NCI-H2029 (cell line): ENCODE measurements at regions not wholly inside any gene's neighbourhood (a gene's known extent, or its start where the extent isn't known, plus 50 kb on each side); places are given as distances from the start of the nearest gene placed in this dataset.

Experiments
- DNase-seq: peaks from one replicate; lab custom pipeline; 2025; lab: John Stamatoyannopoulos, UW

DNA sequence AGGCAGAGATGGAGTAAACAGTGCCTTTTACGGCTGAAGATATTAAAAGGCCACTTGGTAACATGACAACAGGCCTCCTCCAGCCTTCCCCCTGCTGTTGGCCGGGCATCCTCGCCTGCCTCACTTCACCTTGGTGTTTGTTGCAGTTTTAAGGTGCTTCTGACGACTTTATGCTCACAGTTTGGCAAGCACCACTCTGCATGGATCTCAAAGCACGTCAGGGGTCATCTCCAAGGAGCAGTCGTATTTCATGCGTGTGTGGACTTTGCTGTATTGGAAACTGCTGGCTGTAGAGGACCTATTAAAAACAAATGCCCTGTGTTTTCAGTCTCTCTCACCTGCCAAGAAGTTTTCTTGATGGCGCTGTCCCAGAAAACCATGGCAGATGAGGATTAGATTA, 483.1 kb downstream of the RPS24 start:
- no peak for DNase-seq

DNA sequence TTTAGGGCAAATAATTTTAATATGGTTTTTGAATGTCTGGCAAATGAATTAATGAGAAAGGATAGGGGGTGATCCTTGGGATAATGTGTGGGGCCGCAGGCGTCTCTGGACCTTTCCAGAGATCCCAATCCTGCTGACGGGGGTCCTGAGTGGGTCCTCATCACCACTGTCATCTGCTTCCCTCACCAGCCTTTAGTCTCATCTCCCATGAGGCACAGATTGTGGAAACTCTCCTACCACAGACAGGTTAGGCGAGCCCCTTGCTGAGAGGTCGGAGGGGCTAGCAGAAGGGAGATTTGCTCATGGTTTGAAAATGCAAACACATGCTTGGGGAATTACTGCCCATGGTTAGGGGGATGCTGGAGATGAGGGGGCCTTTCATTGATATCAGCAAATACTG, 484.6 kb downstream of the RPS24 start:
- DNase-seq = no peak

DNA sequence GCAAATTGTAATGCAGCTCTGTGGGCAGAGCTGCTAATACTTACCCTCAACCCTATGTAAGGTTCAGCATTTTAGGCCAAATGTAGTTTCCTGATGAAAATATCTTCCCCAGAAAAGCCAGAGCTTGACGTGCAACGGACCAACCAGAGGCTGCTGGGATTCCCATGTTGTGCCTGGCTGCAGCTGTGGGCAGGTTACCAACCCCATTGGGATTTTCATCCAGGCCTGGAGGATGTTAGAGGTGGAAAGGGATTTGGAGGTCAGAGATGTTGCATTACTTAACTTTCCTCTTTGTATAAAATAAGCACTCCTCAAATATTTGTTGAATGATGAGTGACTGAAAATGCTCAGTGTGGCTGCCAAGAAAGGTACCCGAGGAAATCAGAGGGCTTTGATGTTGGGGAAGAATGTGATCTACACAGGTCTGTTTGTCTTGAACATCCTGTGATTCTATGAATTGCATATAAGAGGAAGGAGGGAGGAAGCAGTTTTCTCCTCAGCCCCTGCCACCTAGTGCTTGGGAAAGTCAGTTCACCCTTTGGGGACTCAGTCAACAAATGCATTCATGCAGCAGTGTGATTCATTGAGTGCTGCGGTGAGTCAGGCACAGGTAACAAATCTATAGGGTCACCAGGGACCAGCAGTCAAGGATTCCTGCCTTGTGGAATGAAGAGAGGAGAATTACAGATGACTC, 487.2 kb downstream of the RPS24 start:
- DNase-seq = no peak

DNA sequence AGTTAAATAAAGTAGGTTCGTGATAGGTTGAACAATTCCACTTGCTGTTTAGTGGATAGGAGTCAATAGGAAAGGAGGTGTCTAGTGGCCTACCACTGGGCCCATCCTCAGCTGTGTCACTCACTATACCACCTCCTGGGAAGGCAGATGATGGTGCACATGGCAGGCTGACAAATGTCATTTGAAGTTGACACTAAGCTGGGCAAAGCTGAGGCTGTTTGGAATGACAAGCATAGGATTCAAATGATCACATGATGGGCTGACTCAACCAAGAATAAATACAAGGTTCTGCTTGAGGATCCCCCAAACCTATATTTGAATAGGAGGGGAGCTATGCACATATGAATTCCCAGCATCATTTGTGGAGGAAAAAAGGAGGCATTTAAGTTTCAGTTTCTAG, 489.8 kb downstream of the RPS24 start:
- DNase-seq = no peak

DNA sequence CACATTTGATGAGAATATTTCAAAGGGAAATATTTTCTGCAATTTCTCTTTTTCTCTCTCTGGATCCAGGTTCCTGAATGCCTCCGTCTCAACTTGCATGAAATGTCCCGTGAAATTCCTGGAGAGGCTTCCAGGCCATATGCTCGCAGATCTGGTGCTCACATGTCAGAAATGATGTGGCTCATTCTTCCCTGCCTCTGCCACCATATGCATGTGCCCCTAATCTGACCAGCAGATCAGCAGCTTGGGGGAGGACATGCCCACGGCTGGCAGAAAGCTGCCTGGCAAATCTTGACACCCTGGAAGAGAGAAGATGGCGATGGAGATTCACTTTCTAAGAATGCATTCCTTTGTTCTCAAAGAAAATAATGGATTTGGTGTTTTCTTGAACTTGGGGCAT, 490.7 kb downstream of the RPS24 start:
- DNase-seq = no peak

DNA sequence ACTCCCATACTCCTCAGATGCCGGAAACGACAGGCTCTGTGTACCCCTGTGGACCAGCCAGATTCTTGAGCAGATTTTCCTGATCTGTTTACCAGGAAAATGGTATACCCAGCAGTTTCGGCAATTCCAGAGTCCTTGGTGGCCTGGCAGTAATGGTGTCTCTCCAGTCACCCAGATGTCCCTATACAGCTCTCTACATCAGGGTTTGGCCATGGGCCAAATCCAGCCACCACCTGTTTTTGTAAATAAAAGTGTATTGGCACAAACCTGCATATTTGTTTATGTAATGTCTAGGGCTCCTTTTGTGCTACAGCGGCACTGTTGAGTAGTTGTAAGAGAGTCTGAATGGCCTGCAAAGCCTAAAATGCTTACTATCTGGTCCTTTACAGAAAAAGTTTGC, 491.3 kb downstream of the RPS24 start:
- peak; percentile 62 for DNase-seq

DNA sequence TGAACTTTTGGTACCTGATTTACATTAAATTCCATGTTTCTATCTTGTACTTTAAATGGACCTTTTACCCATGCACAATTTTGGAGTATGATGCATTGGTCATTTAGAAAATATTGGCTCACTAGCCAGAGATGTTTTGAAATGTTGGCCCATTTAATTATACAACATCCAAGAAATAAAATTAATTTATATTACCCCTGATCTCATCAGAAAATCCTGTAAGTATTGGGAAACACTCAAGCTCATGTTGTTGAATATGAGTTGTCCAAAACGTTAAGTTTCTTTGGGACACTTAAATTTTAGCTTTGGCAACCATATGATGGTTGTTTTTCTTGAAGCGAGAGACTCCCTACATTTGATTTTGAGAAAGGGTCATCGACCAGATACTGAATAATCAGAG, 492.7 kb downstream of the RPS24 start:
- DNase-seq = no peak

DNA sequence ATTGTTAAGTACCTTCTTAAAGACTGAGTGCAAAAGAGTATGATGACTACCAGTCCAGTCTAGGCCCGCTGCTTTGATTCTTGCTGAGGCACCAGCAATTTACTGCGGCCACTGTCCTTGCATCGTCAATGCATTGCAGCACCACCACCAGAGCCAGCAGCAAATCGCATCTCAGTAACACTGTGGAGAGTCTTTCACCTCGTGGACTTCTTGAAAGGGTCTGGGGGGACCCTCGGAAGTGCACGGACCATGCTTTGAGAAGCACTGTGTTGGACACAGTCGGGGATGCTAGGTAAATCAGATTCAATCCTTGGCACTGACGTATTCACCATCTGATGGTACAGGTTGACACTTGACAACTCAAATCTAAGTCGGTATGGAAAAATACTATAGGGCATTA, 493.6 kb downstream of the RPS24 start:
- no peak for DNase-seq

DNA sequence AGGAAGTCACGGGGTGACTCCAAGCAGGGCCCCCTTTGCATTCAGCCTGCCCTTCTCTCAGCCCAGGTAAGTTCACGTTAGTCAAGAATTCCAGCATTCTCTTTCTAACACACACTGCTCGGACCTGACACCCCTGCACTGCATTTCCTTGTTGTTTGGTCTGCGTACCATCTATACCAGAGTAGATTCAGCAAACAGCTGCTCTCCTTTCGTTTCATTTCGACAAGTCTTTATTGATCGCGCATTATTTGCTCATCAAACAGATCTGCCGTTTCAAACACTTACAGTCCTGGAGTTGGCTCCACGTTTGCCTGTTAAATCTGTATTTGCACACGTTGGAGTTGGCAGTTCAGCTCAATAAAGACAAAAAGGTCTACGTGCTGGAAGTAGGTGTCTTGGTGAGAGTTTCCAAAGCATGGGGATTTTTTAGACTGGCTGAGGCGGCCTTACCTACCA, 495.1 kb downstream of the RPS24 start:
- peak; percentile 90 for DNase-seq

DNA sequence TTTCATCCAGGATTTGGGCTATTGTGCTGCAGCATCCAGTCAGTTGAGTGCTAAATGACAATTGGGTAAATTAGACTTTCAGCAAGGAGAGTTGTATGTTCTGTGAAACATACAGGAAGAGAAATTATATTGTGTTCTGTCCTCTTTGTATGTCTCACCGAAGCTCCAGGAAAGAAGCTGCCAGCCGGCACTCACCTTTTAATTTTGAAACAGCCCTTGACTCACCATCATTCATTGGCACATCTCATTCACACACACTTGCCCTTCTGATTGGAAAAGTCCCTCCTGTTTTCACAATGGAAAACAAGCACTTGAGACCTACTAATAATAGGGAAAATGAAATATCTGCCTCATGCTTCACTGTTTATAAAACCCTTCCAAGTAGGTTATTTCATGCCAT, 495.6 kb downstream of the RPS24 start:
- peak; percentile 88 for DNase-seq

DNA sequence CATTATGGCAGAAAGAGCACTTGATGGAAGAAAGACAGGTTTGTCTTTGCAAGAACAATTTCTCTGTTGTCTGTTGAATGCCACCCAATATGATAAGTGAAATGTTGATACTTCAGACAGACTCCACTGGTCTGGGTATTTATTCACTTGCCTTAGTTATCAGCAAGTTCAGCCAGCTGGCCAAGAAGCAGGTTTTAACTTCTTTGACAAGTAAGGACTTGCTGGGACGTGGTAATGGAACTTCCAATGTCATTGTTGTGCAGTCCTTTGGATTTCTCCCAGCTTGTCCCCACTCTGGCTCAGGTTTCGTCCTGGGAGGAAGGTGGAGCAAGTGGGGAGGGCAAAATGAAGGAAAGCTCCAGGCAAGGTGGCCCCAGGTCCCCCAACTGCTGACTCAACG, 497.4 kb downstream of the RPS24 start:
- no peak for DNase-seq

DNA sequence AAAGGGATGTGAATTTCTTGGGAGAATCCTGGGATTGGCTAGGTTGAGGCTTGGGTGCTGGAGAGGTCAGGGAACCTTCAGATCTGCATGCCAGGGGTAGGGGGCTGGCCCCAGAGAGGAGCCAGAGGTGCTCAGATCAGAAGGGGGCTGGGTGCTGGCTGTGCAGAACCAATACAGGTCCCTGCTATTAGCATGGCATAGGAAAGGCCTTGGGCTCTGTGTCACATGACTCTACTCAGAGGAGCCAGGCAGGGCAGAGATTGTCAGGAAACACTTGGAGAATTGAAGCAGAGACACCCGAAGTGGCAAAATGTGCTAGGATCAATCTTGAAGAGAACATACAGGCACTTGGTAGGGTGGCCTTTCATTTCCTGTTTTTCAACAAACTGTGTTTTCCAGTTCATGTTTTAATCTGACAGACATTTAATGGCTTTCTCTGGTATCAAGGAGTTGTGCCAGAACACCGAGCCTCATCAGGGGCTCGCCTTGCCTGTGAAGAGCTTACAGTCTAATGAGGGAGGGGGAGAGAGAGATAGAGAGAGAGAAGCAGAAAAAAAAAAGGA, 498.9 kb downstream of the RPS24 start:
- no peak for DNase-seq

DNA sequence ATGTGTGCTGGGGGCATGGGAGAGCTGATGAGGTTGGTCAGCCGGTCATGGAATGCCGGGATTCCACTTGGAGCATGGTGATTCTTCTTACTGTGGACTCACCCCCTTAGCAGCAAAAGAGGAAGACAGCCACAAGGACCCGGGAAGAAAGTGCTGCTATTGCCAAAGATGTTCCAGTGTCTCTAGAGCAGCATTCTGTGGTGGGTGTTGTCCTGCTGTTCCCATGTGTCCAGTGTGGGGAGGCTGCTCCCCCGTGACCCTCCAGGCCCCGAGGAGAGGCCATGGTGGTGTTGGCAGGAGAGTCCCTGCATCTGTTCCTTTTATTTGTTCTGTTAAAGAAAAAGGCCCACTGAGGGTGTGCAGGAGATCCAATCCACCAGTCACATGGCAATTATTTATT, 499.4 kb downstream of the RPS24 start:
- no peak for DNase-seq

DNA sequence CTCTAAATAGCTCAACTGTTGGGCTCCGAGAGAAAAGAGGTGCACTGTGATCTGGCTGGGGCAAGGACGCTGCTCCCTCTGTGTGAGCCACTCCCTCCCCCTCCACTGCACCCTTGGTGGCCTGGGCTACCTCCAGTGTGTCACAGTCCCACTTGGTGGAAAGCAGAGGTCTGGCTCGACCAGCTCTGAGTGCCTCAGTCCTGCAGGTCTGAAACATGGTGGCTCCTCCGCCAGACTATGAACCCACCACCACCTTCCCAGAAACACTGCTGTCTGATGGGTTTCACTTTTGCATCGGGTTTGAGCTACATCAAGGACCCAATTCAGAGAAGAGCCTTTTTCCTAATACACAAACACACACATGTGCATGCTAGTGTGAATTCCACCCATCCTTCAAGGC, 500.1 kb downstream of the RPS24 start:
- DNase-seq = no peak

DNA sequence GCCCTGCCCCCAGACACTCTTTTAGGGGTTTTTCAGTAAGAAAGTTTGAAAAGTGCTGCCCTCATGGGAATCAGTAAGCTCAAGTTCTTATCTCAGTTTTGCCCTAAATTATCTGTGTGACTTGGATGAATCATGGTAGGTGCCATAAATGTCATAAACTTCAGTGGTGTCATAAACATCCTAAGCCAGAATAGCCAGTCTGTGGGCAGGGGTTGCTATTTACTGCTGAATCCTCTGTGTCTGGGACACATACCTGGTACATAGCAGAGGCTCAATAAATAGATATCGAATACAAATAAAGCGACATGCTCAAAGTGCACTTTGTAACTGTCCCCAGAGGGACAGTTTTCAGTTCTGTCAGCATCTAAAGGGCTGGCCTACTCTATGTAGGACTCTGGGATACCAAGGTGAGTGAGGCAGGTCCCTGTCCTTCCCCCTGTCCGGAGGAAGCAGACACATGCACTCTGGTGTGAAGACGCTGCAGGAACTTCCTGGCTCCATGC, 502.1 kb downstream of the RPS24 start:
- no peak for DNase-seq

DNA sequence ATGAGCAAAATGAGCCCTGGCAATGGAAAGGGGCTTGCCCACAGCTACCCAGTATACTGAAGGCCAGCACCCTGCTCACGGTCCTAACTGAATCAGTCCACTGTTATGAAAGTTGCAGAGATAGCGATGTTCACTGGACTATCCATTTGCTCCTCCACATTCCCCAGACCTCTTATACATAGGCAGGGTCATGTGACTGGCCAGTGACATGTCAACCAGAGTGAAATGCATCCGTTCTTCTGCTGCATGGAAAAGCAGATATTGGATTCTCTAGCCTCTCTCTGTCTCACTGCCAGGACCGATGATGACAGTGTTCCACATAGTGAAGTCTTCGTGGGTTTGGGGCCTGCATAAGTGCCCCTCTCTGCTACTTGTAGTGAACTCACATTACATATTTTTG, 503.4 kb downstream of the RPS24 start:
- no peak for DNase-seq

DNA sequence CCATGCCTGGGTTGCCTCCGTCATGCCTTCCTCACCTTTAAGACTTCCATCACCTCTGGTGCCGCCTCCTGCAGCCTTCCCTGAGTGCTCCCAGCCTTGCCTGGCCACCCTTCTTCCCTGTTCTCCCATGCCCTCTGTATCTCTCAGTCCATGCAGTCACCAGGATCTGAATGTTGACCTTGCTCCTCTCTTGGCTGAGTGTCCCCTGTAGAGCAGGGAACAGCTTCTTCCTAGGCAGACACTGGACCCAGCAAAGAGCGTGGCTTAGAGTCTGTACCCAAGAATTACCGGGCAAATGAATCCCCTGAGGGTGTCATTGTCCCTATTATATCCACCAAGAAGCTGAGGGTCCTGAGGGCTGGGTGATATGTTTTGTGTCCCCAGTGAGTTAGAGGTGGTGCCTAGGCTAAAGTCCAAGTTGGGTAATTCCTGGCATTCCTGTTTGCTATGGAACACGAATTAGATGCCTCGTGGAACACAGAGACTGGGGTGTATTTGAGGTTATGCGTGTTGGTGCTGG, 505.6 kb downstream of the RPS24 start:
- no peak for DNase-seq

DNA sequence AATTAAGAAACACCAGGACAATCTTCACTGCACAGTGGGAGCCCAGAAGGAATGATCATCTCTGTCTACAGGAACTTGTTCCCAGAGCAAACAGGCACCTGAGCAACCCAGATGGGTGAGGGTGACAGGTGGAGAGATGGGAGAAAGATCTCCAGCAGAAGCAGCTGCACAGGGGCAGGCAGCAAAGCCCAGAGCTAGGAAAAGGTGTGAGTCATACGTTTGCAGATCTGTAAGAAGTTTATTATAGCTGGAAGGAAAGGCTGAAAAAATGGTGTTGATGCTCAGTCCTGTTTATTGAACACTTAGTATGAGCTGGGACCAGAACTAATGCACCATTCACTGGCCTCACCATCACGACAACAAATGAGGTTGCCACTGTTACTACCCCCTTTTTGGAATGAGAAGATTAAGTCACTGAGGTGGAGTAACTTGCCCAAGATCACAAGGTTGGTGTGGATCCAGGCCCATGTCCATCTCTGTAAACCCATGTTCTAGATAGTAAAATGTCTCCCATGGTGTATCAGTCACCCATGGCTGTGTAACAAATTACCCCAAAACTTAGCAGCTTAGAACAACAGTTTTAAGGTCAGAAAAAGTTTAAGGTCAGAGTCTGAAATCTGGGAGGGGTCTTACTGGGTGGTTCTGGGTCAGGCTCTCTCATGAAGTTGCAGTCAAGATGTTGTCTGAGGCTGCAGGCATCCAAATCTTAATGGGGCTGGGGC, 506.9 kb downstream of the RPS24 start:
- DNase-seq = no peak

DNA sequence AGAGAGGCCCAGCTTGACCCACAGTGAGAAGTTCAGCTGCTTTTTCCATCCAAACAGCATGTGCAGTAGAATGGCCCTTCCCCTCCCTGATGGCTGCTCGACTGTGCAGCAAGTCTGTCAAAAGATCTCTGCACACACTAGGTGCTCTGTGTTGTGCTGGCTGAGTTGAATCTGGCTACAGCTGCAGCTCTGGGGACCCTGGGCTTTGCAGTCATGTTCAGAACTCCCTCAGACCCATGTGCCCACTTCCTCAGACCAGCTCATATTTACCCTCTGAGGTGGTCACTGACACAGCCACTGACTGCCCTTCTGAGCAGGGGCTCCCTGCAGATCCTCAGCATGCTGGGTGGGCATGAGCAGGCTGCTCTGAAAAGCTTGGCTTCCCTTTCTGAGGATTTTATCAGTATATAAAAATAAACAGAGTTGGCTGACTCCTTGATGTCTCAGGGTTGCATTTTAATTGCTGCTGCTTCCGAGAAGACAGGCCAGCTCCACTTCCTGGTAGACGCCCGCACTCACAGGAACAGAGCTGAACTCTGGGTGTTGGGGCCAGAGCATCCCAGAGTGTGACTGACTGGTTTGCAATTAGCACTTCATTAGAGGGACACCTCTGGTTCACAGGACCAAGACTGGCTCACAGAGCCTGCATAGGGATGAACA, 507.9 kb downstream of the RPS24 start:
- no peak for DNase-seq

DNA sequence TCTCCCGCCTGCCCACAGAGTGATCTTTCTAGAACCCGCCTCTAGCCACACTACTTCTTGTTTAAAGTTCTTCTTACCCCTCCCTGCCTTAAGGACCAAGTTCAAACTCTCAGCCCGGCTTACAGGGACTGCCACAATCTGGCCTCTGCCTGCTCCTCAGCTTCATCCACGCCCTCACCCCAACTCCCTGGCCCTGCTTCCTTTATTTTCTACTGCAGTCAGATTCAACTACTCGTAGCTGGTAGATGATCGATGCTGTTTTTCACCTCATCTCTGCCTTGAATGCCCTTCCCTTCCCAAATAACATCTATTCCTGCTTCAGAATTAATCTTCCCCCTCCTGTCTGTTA, 508.5 kb downstream of the RPS24 start:
- DNase-seq = no peak

DNA sequence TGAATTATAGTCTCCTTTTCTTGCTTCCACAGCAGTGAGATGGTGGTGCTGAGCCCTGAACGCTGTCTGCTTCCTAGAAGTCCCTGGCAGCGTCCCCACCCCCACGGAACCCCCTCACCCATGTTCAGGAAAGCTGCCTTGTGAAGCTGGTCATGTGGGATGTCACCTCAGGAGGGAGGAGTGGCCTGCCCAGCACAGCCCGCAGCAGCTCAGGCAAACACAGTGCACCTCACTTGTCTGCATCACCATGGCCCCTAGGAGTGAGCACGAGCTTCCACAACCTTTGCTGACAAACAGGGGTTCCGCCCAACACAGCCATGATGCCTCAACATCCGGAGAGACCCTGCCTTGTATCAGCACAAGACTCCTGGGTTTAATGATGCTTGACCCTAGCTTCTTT, 508.9 kb downstream of the RPS24 start:
- no peak for DNase-seq

DNA sequence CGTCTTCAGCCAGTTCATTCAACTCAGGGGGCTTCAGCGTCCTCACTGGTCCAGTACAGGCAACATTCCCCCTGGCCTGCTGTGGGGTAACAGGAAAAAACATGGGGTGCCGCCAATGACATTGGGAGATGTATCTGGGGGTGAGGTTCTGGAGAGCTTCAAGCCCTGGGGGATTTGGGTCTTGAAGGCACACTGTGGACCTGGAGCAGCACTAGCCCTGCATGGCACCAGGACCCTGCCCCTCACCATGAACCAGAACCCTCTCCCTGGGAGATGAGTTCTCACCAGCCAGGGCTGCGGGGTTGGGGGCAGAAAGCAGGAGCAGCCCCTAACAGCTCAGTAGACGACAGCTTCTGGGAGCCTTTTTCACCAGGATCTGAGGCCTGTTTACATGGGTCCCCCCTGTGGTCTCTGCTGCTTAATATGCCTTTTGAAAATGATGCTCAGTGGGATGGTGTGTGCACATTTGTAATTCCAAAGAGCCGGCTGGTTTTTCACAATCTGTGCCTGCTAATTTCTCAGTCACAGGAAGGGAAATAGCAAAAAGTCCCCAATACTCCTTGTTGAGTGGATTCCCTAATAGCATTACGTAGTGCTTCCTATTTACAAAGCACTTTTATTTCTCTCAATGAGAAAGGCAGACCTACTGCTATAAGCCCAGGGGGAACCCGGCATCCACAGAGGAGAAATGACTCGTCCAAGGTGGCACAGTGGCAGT, 509.5 kb downstream of the RPS24 start:
- no peak for DNase-seq
